Mammary epithelial cell (primary cell): ENCODE measurements at regions not wholly inside any gene's neighbourhood (a gene's known extent, or its start where the extent isn't known, plus 50 kb on each side); places are given as distances from the start of the nearest gene placed in this dataset.

Source experiments
- CTCF ChIP-seq, 2 donors: IDR thresholded peaks in 1 of 2; conservative IDR thresholded peaks in 1 of 2; 2 replicates each; pipeline ENCODE4 v1.5.1; 2011 to 2012; ENCODE audit warnings: inconsistent platforms in 2 of 2, low read length in 2 of 2, mild to moderate bottlenecking in 2 of 2, control low read depth in 1 of 2, low read depth in 1 of 2; ENCODE audit not compliant: insufficient read depth in 1 of 2; ENCODE audit errors: extremely low read depth in 1 of 2
- EZH2 ChIP-seq: IDR thresholded peaks from 2 replicates; pipeline ENCODE4 v1.6.1; 2012; ENCODE audit warnings: low read length, inconsistent platforms, borderline replicate concordance

DNA sequence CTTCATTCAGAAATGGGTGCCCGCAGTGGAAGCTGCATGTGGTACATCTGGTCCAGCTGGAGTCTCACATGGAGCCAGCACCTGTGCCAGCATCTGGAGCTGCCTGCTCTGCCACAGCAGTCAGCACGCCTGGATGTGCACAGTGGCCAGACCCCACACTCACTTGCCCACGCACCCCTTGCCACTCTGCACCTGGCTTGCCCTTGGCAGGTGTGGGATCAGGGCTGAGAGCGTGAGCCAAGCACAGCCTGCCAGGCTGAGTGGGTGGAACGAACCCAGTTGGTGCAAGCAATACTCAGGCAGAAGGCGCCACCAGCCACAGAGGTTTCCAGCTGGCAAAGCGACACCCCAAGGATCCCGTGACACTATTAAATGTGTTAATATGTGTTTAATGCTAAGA is 95.5 kb upstream of the AMOTL1 start:
- no peak for TF ChIP-seq CTCF (conservative IDR thresholded peaks at IDR 0.05 in 1 of 2, IDR thresholded peaks at IDR 0.05 in 1 of 2; ENCODE audit: extremely low read depth in 1 of 2, insufficient read depth in 1 of 2, low read depth in 1 of 2, low read length in 2 of 2)
- TF ChIP-seq EZH2: no peak
